BJ (cell line): ENCODE measurements at regions not wholly inside any gene's neighbourhood (a gene's known extent, or its start where the extent isn't known, plus 50 kb on each side); places are given as distances from the start of the nearest gene placed in this dataset.

ENCODE experiments used
- CTCF ChIA-PET: fragments of 350-600 bp; formaldehyde crosslinking; extraction: SDS; loops from one replicate; lab custom pipeline; 2021; ENCODE audit warnings: antibody characterized with exemption, inconsistent platforms; lab: Yijun Ruan, JAX
- POLR2A ChIA-PET: fragments of 300-600 bp; sonication (Branson Sonifier 250); formaldehyde crosslinking; extraction: SDS; loops from one replicate; lab custom pipeline; 2021; ENCODE audit warnings: antibody characterized with exemption; lab: Charles Lee
- DNase-seq: peaks from one replicate; pipeline ENCODE4 v3.0.0-alpha.2; 2011; ENCODE audit warnings: low read depth
- H3K27me3 ChIP-seq: 2 replicates; pipeline ENCODE4 v1.6.0; 2011; ENCODE audit warnings: low read length; ENCODE audit not compliant: control insufficient read depth, insufficient read depth
- H3K36me3 ChIP-seq: 2 replicates; pipeline ENCODE4 v1.5.1; 2011; ENCODE audit warnings: low read length; ENCODE audit not compliant: control insufficient read depth, insufficient read depth
- H3K4me3 ChIP-seq: 2 replicates; pipeline ENCODE4 v1.5.1; 2011; ENCODE audit warnings: low read depth, mild to moderate bottlenecking, control low read depth, low read length
- CTCF ChIP-seq: IDR thresholded peaks from 2 replicates; pipeline ENCODE4 v1.5.1; 2011; ENCODE audit warnings: low read depth, mild to moderate bottlenecking, control low read depth, inconsistent platforms, low read length, moderate library complexity; ENCODE audit not compliant: insufficient read depth

DNA sequence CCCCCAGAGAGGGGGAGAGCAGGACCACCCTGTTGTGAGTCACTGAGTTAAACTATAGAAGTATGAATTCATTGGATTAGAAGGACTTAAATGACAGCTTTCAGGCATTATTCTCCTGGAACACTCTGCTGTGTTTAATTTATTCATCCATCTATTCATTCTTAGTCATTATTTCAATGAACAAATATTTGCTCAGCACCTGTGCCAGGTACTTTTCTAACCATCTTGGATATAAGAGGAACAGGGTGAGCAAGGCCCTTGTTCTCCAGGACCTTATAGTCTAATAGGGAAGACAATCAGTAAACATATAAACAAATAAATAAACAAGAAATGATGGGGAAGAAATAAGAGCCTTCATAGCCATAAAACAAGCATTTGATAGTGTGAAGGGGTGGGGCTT, 483.9 kb upstream of the BRINP1 start:
- no peak for TF ChIP-seq CTCF
- CTCF ChIA-PET, result no interaction called here

DNA sequence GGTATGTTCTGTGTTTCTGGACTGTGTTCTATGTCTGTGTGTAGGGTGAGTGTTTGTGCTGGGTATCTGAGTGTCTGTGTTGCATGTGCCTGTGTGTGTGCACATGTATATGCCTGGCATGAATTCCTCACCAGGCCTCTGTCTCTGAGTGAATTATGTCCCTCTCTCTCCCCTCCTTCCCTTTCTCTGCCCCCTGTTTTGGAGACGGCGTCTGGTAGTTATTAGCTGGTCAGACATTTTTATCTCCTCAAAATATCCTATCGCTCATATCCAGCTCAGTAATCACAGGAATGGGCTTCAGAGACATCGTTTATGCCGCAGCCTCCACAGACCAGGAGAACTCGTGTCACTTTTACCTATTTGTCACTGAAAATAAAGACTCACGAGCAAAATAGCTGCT, 483.2 kb upstream of the BRINP1 start:
- CTCF ChIA-PET, result no interaction called here
- Histone ChIP-seq H3K36me3 (no peaks in the 10 kb centered on the region), H3K4me3 (no peak overlapping the region), H3K27me3 (no peaks in the 10 kb centered on the region)
- POLR2A ChIA-PET, result no interaction called here
- DNase-seq, result no peak
- TF ChIP-seq CTCF, result no peak

More for the DNA sequence above, 483.9 kb upstream of the BRINP1 start:
- Histone ChIP-seq H3K27me3 (no peaks in the 10 kb centered on the region), H3K4me3 (no peak overlapping the region), H3K36me3 (no peaks in the 10 kb centered on the region)
- POLR2A ChIA-PET, result no interaction called here
- DNase-seq, result no peak

DNA sequence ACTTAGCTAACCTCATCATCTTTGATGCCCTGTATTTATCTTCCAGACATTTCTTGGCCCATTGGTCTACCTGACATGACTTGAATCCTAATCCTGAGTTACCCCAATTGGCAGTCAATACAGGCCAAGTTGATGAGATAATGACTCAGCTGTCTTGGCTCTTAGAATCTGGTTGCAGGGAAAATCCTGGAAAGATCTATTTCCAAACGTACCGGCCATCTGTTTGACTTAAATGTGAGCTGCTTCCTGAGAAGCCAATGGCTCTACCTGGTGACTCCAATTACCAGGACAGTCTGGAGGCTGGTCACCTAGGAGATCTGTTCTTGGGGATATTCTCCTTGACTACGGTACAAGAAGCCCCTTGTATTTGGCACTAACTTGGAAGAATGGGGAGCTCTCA, 475.2 kb upstream of the BRINP1 start:
- Histone ChIP-seq H3K4me3 (no peak overlapping the region), H3K27me3 (no peaks in the 10 kb centered on the region), H3K36me3 (no peaks in the 10 kb centered on the region)
- CTCF ChIA-PET, result interaction anchor here (1.0 kb wide), 1 partner anchor 10 kb away, joined by 3 read pairs; no protein-coding TSS in a partner anchor
- DNase-seq, result no peak
- POLR2A ChIA-PET, result no interaction called here
- no peak for TF ChIP-seq CTCF

DNA sequence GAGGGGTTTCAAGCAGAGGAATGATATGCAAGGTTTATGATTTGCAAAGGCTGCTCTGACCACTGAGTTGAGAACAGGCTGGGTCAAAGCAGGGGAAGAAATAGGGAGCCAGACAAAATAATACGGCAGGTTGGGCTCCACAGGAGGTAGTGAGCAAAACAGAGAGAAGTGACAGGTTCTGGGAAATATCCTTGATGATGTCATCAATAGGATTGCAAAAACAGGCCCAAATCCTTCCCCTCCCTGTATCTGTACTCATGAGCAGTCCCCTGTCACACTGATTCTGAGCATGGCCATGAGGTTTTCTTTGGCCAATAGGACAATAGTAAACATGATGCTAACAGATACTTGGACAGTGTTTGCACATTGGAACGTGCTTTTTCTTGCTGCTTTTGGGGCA, 471.8 kb upstream of the BRINP1 start:
- Histone ChIP-seq H3K4me3 (no peak overlapping the region), H3K36me3 (no peaks in the 10 kb centered on the region), H3K27me3 (no peaks in the 10 kb centered on the region)
- POLR2A ChIA-PET, result no interaction called here
- CTCF ChIA-PET, result no interaction called here
- no peak for DNase-seq
- no peak for TF ChIP-seq CTCF

- DNase-seq, result no peak
- ChIA-PET POLR2A (interaction anchor here (0.6 kb wide), 1 partner anchor 638 kb away, joined by 5 read pairs; no protein-coding TSS in a partner anchor), CTCF (interaction anchor here (0.9 kb wide), 1 partner anchor 13 kb away, joined by 3 read pairs; no protein-coding TSS in a partner anchor)
- no peaks in the 10 kb centered on the region for H3K27me3 ChIP-seq
- no peaks in the 10 kb centered on the region for H3K36me3 ChIP-seq
- H3K4me3 ChIP-seq, result no peak overlapping the region
- TF ChIP-seq CTCF, result no peak
Observed at GRCh38 chr9:119839888-119840287, 470.7 kb upstream of the BRINP1 start.
